Gastroesophageal sphincter (tissue), 4 donors: ENCODE measurements at regions not wholly inside any gene's neighbourhood (a gene's known extent, or its start where the extent isn't known, plus 50 kb on each side); places are given as distances from the start of the nearest gene placed in this dataset.

Experiments
- ATAC-seq: fragments of 150-250 bp; one replicate; pipeline ENCODE4 v1.9.1; 2016; ENCODE audit warnings: mild to moderate bottlenecking, moderate library complexity
- H3K27ac ChIP-seq, 4 donors: fragments of 200-600 bp; sonication (generic) in 3 of 4; 1 replicate in 3 of 4; 2 replicates in 1 of 4; pipeline ENCODE4 v1.5.1; 2016 to 2019
- H3K27me3 ChIP-seq: fragments of 200-600 bp; sonication (generic); one replicate; pipeline ENCODE4 v1.5.1; 2019
- H3K36me3 ChIP-seq, 2 donors: fragments of 200-600 bp; sonication (generic); one replicate each; pipeline ENCODE4 v1.5.1; 2019; ENCODE audit warnings: control low read depth in 1 of 2
- H3K4me1 ChIP-seq, 3 donors: fragments of 200-600 bp; sonication (generic); 1 replicate in 2 of 3; 2 replicates in 1 of 3; pipeline ENCODE4 v1.5.1; 2016 to 2019; ENCODE audit warnings: control low read depth in 2 of 3
- H3K4me3 ChIP-seq, 2 donors: fragments of 200-600 bp; sonication (generic); one replicate each; pipeline ENCODE4 v1.5.1; 2019; ENCODE audit warnings: mild to moderate bottlenecking in 1 of 2, moderate library complexity in 1 of 2
- H3K9me3 ChIP-seq, 3 donors: fragments of 200-600 bp; sonication (generic); one replicate each; pipeline ENCODE4 v1.5.1; 2017 to 2019; ENCODE audit warnings: control low read depth in 2 of 3
- CTCF ChIP-seq, 4 experiments: fragments of 200-600 bp in 2 of 4; fragments of 450-650 bp in 2 of 4; sonication (generic) in 1 of 4; IDR thresholded peaks; one replicate each; pipeline ENCODE4 v1.5.1; 2017 to 2019; ENCODE audit warnings: antibody characterized with exemption in 4 of 4, mild to moderate bottlenecking in 2 of 4, moderate library complexity in 2 of 4
- EP300 ChIP-seq: sonication (generic); formaldehyde crosslinking; IDR thresholded peaks from one replicate; pipeline ENCODE4 v1.6.1; 2017; ENCODE audit warnings: antibody characterized with exemption, mild to moderate bottlenecking
- POLR2A ChIP-seq, 2 donors: fragments of 450-650 bp; IDR thresholded peaks; one replicate each; pipeline ENCODE4 v1.6.1; 2017; ENCODE audit warnings: antibody characterized with exemption in 2 of 2, mild to moderate bottlenecking in 2 of 2, moderate library complexity in 1 of 2
- POLR2AphosphoS5 ChIP-seq: sonication (generic); formaldehyde crosslinking; IDR thresholded peaks from one replicate; pipeline ENCODE4 v1.6.1; 2017; ENCODE audit warnings: antibody characterized with exemption
- WGBS, 2 donors: methylation state at CpG; one replicate each; pipeline ENCODE4 v1.1.5; 2018; ENCODE audit warnings: low coverage in 1 of 2; 5-methylcytosine and 5-hydroxymethylcytosine counted together

- H3K36me3 ChIP-seq: no peaks in the 10 kb centered on the region
- TF ChIP-seq EP300: no peak
- TF ChIP-seq POLR2A (IDR thresholded peaks at IDR 0.05): no peak
- peak in 1 of 4 experiments; percentile 19 for TF ChIP-seq CTCF (IDR thresholded peaks at IDR 0.05)
- no peak overlapping the region for H3K4me3 ChIP-seq
- H3K9me3 ChIP-seq: peaks cover 0 to 14% (median 0%) of the 10 kb centered on the region in 3 donors
- H3K27ac ChIP-seq: no peak overlapping the region
- no peaks in the 10 kb centered on the region for H3K27me3 ChIP-seq
- no peaks in the 10 kb centered on the region for H3K4me1 ChIP-seq
- no peak for ATAC-seq
- WGBS, 2 donors: 45 to 52% methylated on average over 6 of the region's 6 CpGs
Measured at GRCh38 chr4:154928640-154929257, 147.7 kb downstream of the RBM46 start.

DNA sequence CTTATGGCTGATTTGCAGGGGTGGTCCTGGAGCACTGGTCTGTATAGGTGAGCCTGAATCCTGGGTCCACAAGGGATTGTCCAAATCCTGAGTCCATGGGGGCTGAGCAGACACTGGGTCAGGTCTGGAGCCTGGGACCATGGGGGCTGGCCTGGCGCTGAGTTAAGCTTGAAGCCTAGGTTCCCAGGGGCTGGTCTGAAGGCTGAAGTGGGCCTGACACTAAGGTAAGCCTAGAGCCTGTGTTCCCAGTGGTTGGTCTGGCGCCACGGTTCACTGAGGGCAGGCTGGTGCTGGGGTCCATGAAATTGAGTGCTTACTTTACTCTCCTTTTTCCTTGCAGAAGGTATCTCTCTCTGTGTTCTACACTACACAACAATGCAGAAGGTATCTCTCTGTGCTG, 155.8 kb downstream of the RBM46 start:
- WGBS, 2 donors: 87% methylated on average over 2 of the region's 3 CpGs; no CpG with 5 or more reads in 1 of the 2 donors
- H3K4me1 ChIP-seq: no peaks in the 10 kb centered on the region
- H3K36me3 ChIP-seq: no peaks in the 10 kb centered on the region
- H3K9me3 ChIP-seq: peaks cover 0 to 26% (median 0%) of the 10 kb centered on the region in 3 donors
- no peak overlapping the region for H3K4me3 ChIP-seq
- H3K27me3 ChIP-seq: no peaks in the 10 kb centered on the region
- no peak for ATAC-seq
- no peak overlapping the region for H3K27ac ChIP-seq
- TF ChIP-seq POLR2A (IDR thresholded peaks at IDR 0.05): no peak
- no peak for TF ChIP-seq EP300
- TF ChIP-seq CTCF (IDR thresholded peaks at IDR 0.05): no peak
- no peak for TF ChIP-seq POLR2AphosphoS5

GRCh38 chr4:154939851-154940250, 158.8 kb downstream of the RBM46 start:
- H3K4me1 ChIP-seq: no peaks in the 10 kb centered on the region
- no peaks in the 10 kb centered on the region for H3K36me3 ChIP-seq
- 43 to 55% methylated on average over 1 to 3 of the region's 3 CpGs for WGBS, 2 donors
- TF ChIP-seq EP300 (no peak), POLR2AphosphoS5 (no peak), CTCF (IDR thresholded peaks at IDR 0.05) (no peak), POLR2A (IDR thresholded peaks at IDR 0.05) (no peak)
- ATAC-seq: no peak
- H3K27me3 ChIP-seq: no peaks in the 10 kb centered on the region
- H3K4me3 ChIP-seq: no peak overlapping the region
- H3K27ac ChIP-seq: no peak overlapping the region
- peaks cover 0 to 17% (median 0%) of the 10 kb centered on the region in 3 donors for H3K9me3 ChIP-seq

- TF ChIP-seq POLR2A (IDR thresholded peaks at IDR 0.05) (no peak), POLR2AphosphoS5 (no peak), CTCF (IDR thresholded peaks at IDR 0.05) (no peak), EP300 (no peak)
- H3K27ac ChIP-seq: no peak overlapping the region
- H3K4me3 ChIP-seq: no peak overlapping the region
- H3K9me3 ChIP-seq: no peaks in the 10 kb centered on the region
- no peak for ATAC-seq
- H3K4me1 ChIP-seq: no peaks in the 10 kb centered on the region
- no peaks in the 10 kb centered on the region for H3K27me3 ChIP-seq
- no peaks in the 10 kb centered on the region for H3K36me3 ChIP-seq
Measured at GRCh38 chr4:154942176-154942575, 161.1 kb downstream of the RBM46 start.

GRCh38 chr4:154944996-154945395, 163.9 kb downstream of the RBM46 start:
- TF ChIP-seq POLR2AphosphoS5 (no peak), EP300 (no peak), POLR2A (IDR thresholded peaks at IDR 0.05) (no peak), CTCF (IDR thresholded peaks at IDR 0.05) (no peak)
- no peak overlapping the region for H3K4me3 ChIP-seq
- no peak overlapping the region for H3K27ac ChIP-seq
- H3K27me3 ChIP-seq: no peaks in the 10 kb centered on the region
- H3K4me1 ChIP-seq: no peaks in the 10 kb centered on the region
- no peak for ATAC-seq
- no peaks in the 10 kb centered on the region for H3K9me3 ChIP-seq
- H3K36me3 ChIP-seq: no peaks in the 10 kb centered on the region
- WGBS, 2 donors: 79 to 82% methylated on average over 3 to 4 of the region's 4 CpGs
